ENCODE measurements at regions not wholly inside any gene's neighbourhood (a gene's known extent, or its start where the extent isn't known, plus 50 kb on each side); places are given as distances from the start of the nearest gene placed in this dataset.

GRCh38 chr14:65286443-65286842 lies 126.1 kb upstream of the FUT8 start:
- peak; percentile 25 to 28 for DNase-seq

- peak; percentile 39 to 68 for DNase-seq
These were observed 125.0 kb upstream of the FUT8 start for GRCh38 chr14:65287264-65288131.

- no peak for DNase-seq
These were observed 121.7 kb upstream of the FUT8 start for GRCh38 chr14:65290830-65291229.

GRCh38 chr14:65291531-65291930 lies 121.0 kb upstream of the FUT8 start:
- no peak for DNase-seq

- DNase-seq = no peak
These were observed 117.7 kb upstream of the FUT8 start for GRCh38 chr14:65294816-65295215.

- DNase-seq = no peak
These were observed 116.1 kb upstream of the FUT8 start for GRCh38 chr14:65296402-65296801.

- DNase-seq = no peak
These were observed 115.7 kb upstream of the FUT8 start for GRCh38 chr14:65296876-65297275.

GRCh38 chr14:65297744-65298143 lies 114.8 kb upstream of the FUT8 start:
- DNase-seq = no peak

- DNase-seq = no peak
These were observed 112.7 kb upstream of the FUT8 start for GRCh38 chr14:65299826-65300225.

- DNase-seq = no peak
These were observed 110.5 kb upstream of the FUT8 start for GRCh38 chr14:65301862-65302539.

- no peak for DNase-seq
These were observed 109.8 kb upstream of the FUT8 start for GRCh38 chr14:65302571-65303189.

GRCh38 chr14:65303190-65303898 lies 109.2 kb upstream of the FUT8 start:
- peak in 1 of 2 donors; percentile 23 for DNase-seq

GRCh38 chr14:65303899-65304222 lies 108.7 kb upstream of the FUT8 start:
- no peak for DNase-seq

GRCh38 chr14:65304239-65304638 lies 108.3 kb upstream of the FUT8 start:
- no peak for DNase-seq

GRCh38 chr14:65304963-65305362 lies 107.6 kb upstream of the FUT8 start:
- no peak for DNase-seq

- no peak for DNase-seq
These were observed 104.0 kb upstream of the FUT8 start for GRCh38 chr14:65308536-65308935.

GRCh38 chr14:65310568-65310967 lies 102.0 kb upstream of the FUT8 start:
- no peak for DNase-seq

- DNase-seq = no peak
These were observed 99.7 kb upstream of the FUT8 start for GRCh38 chr14:65312859-65313258.

GRCh38 chr14:65318636-65319506 lies 93.7 kb upstream of the FUT8 start:
- DNase-seq = peak in 1 of 2 donors; percentile 51

- DNase-seq = no peak
These were observed 91.7 kb upstream of the FUT8 start for GRCh38 chr14:65320661-65321308.

GRCh38 chr14:65321370-65321875 lies 91.1 kb upstream of the FUT8 start:
- DNase-seq = no peak

- no peak for DNase-seq
These were observed 83.0 kb upstream of the FUT8 start for GRCh38 chr14:65329481-65329880.

Data from CD4-positive, alpha-beta T cell treated with Interferon alpha-2 for 1 hour (primary cell).